IMR-90 (cell line): ENCODE measurements at regions not wholly inside any gene's neighbourhood (a gene's known extent, or its start where the extent isn't known, plus 50 kb on each side); places are given as distances from the start of the nearest gene placed in this dataset.

Experiments used
- ATAC-seq: fragments of 200-7000 bp; cut with Tn5 transposase; 2 replicates; pipeline ENCODE4 v1.9.1; 2020; ENCODE audit warnings: low read depth, mild to moderate bottlenecking, moderate library complexity
- BruUV-seq: library from RNA; stranded (reverse); fragments of 400-500 nt; replicated peaks from 2 replicates; lab custom pipeline; 2021; lab: Mats Ljungman, UMichigan
- CTCF ChIA-PET: fragments of 300-600 bp; formaldehyde crosslinking; extraction: SDS; loops from one replicate; lab custom pipeline; 2021; ENCODE audit warnings: antibody characterized with exemption; lab: Yijun Ruan, JAX
- POLR2A ChIA-PET: fragments of 300-600 bp; sonication (Branson Sonifier 250); formaldehyde crosslinking; loops from one replicate; lab custom pipeline; 2022; ENCODE audit warnings: antibody characterized with exemption; ENCODE audit not compliant: unreplicated experiment; lab: Charles Lee
- DNase-seq: peaks from one replicate; pipeline ENCODE4 v3.0.0; 2013
- H2AFZ ChIP-seq: replicated peaks from 2 replicates; pipeline ENCODE3; 2013; ENCODE audit warnings: low read length, mild to moderate bottlenecking; ENCODE audit not compliant: poor library complexity
- H2AK5ac ChIP-seq: 2 replicates; pipeline ENCODE4 v1.6.1; 2013; ENCODE audit warnings: low read depth, low read length, inconsistent platforms
- H2AK9ac ChIP-seq: replicated peaks from 2 replicates; pipeline ENCODE3; 2013; ENCODE audit warnings: mild to moderate bottlenecking, low read depth, low read length, moderate library complexity; ENCODE audit not compliant: poor library complexity
- H2BK120ac ChIP-seq: 2 replicates; pipeline ENCODE4 v1.6.1; 2013; ENCODE audit warnings: low read depth, low read length, inconsistent platforms
- H2BK15ac ChIP-seq: 3 replicates; pipeline ENCODE4 v1.6.1; 2013; ENCODE audit warnings: low read depth, low read length, inconsistent platforms
- H2BK20ac ChIP-seq: 2 replicates; pipeline ENCODE4 v1.6.1; 2013; ENCODE audit warnings: low read depth, mild to moderate bottlenecking, inconsistent platforms, low read length, moderate library complexity
- H2BK5ac ChIP-seq: 2 replicates; pipeline ENCODE4 v1.6.1; 2013; ENCODE audit warnings: mild to moderate bottlenecking, low read depth, low read length, inconsistent platforms; ENCODE audit not compliant: poor library complexity, severe bottlenecking
- H3K14ac ChIP-seq: replicated peaks from 2 replicates; pipeline ENCODE4 v1.6.1; 2013; ENCODE audit warnings: low read depth, low read length, inconsistent platforms
- H3K18ac ChIP-seq: 2 replicates; pipeline ENCODE4 v1.6.1; 2013; ENCODE audit warnings: low read depth, low read length, control low read depth
- H3K23ac ChIP-seq: 2 replicates; pipeline ENCODE4 v1.6.1; 2013; ENCODE audit warnings: low read depth, low read length, inconsistent platforms
- H3K27ac ChIP-seq: 2 replicates; pipeline ENCODE4 v1.5.1; 2013; ENCODE audit warnings: mild to moderate bottlenecking, control low read depth, low read length; ENCODE audit not compliant: insufficient read depth
- H3K27me3 ChIP-seq: 2 replicates; pipeline ENCODE4 v1.6.1; 2013; ENCODE audit warnings: low read length; ENCODE audit not compliant: control insufficient read depth, insufficient read depth
- H3K36me3 ChIP-seq: 2 replicates; pipeline ENCODE4 v1.6.1; 2013; ENCODE audit warnings: low read length, mixed read lengths; ENCODE audit not compliant: control insufficient read depth, insufficient read depth
- H3K4ac ChIP-seq: 2 replicates; pipeline ENCODE4 v1.6.1; 2013; ENCODE audit warnings: low read depth, low read length, inconsistent platforms
- H3K4me1 ChIP-seq: 2 replicates; pipeline ENCODE4 v1.6.1; 2013; ENCODE audit warnings: low read length, mixed read lengths; ENCODE audit not compliant: control insufficient read depth, insufficient read depth
- H3K4me2 ChIP-seq: 2 replicates; pipeline ENCODE4 v1.6.1; 2013; ENCODE audit warnings: low read depth, mild to moderate bottlenecking, control low read depth, low read length, moderate library complexity
- H3K4me3 ChIP-seq: 2 replicates; pipeline ENCODE4 v1.5.1; 2013; ENCODE audit warnings: low read depth, mild to moderate bottlenecking, control low read depth, low read length, moderate library complexity; ENCODE audit not compliant: insufficient read depth
- H3K56ac ChIP-seq: 2 replicates; pipeline ENCODE4 v1.6.1; 2013; ENCODE audit warnings: low read length, inconsistent platforms; ENCODE audit not compliant: insufficient read depth; ENCODE audit errors: extremely low read depth
- H3K79me1 ChIP-seq, 2 experiments: 2 replicates each; pipeline ENCODE4 v1.6.1; 2013; ENCODE audit warnings: low read length in 2 of 2, inconsistent platforms in 1 of 2, low read depth in 1 of 2
- H3K9ac ChIP-seq: 2 replicates; pipeline ENCODE4 v1.6.1; 2013; ENCODE audit warnings: low read depth, low read length, control low read depth
- H3K9me1 ChIP-seq: 2 replicates; pipeline ENCODE4 v1.6.1; 2013; ENCODE audit warnings: low read length, inconsistent platforms; ENCODE audit not compliant: insufficient read depth
- H3K9me3 ChIP-seq: 2 replicates; pipeline ENCODE4 v1.6.1; 2013; ENCODE audit warnings: low read length; ENCODE audit not compliant: control insufficient read depth, insufficient read depth
- H4K20me1 ChIP-seq: 2 replicates; pipeline ENCODE4 v1.6.1; 2013; ENCODE audit warnings: low read length, inconsistent platforms; ENCODE audit not compliant: insufficient read depth
- H4K5ac ChIP-seq: 2 replicates; pipeline ENCODE4 v1.6.1; 2013; ENCODE audit warnings: mild to moderate bottlenecking, low read depth, low read length, control low read depth
- H4K8ac ChIP-seq, 2 experiments: 2 replicates each; pipeline ENCODE4 v1.6.1; 2013; ENCODE audit warnings: low read depth in 2 of 2, low read length in 2 of 2, control low read depth in 1 of 2, inconsistent platforms in 1 of 2
- H4K91ac ChIP-seq: 2 replicates; pipeline ENCODE4 v1.6.1; 2013; ENCODE audit warnings: low read depth, low read length, inconsistent platforms; ENCODE audit not compliant: insufficient read depth
- BHLHE40 ChIP-seq: fragments of 150-350 bp; IDR thresholded peaks from 2 replicates; pipeline ENCODE4 v1.6.1; 2016; ENCODE audit warnings: mild to moderate bottlenecking, low read depth, low read length
- MAFK ChIP-seq: IDR thresholded peaks from 2 replicates; pipeline ENCODE4 v1.6.1; 2012; ENCODE audit warnings: low read depth, low read length, improper control_type of control experiment
- MAZ ChIP-seq: IDR thresholded peaks from 2 replicates; pipeline ENCODE4 v1.6.1; 2012; ENCODE audit warnings: low read depth, mild to moderate bottlenecking, low read length, improper control_type of control experiment, moderate library complexity, borderline replicate concordance
- RCOR1 ChIP-seq: IDR thresholded peaks from 2 replicates; pipeline ENCODE4 v1.6.1; 2012; ENCODE audit warnings: mild to moderate bottlenecking, low read length, improper control_type of control experiment; ENCODE audit not compliant: insufficient replicate concordance
- SMC3 ChIP-seq: fragments of 150-350 bp; IDR thresholded peaks from 2 replicates; pipeline ENCODE4 v1.6.1; 2016; ENCODE audit warnings: low read depth, mild to moderate bottlenecking, antibody characterized with exemption, low read length, moderate library complexity
- WGBS, 2 experiments: methylation state at CpG; one replicate each; pipeline versions ENCODE4 v1.1.5 to v1.1.7; 2013; ENCODE audit warnings: missing lambda C conversion rate in 2 of 2; ENCODE audit not compliant: insufficient read length in 1 of 2; ENCODE audit errors: extremely low coverage in 2 of 2; 5-methylcytosine and 5-hydroxymethylcytosine counted together
- dilution Hi-C: fragments of 300-500 bp; cut with HindIII; formaldehyde crosslinking; loops from one replicate; pipeline ENCODE4 v1.14.3; 2018; ENCODE audit warnings: low sequenced_read_pairs; ENCODE audit not compliant: unreplicated experiment
- in situ Hi-C: fragments of 300-500 bp; cut with MboI; formaldehyde crosslinking; loops from 3 replicates; pipeline ENCODE4 v1.14.3; 2019; ENCODE audit warnings: low sequenced_read_pairs, inconsistent platforms, mixed read lengths
- intact Hi-C: fragments of 100-400 bp; cut with micrococcal nuclease; formaldehyde crosslinking; loops from 2 replicates; pipeline ENCODE4 v1.10.0; 2022

DNA sequence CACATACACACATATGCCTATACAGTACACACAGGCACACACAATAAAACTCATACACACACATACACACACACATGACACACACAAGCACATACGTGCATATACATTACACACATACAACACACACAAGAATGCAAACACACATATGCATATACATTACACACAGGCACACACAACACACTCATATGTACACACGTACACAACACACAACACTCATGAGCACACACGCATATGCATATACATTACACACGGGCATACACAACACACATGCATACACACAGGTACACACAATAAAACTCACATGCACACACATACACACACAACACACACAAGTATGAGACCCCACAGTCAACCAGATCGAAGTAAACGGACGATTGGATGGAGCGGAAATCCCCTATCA is 238.2 kb downstream of the ERMARD start:
- H2AK9ac ChIP-seq = no peak overlapping the region
- H3K4me3 ChIP-seq = no peak overlapping the region
- H4K5ac ChIP-seq = no peak overlapping the region
- H2BK20ac ChIP-seq = no peak overlapping the region
- no peaks in the 10 kb centered on the region for H3K79me1 ChIP-seq
- no TSS peak for BruUV-seq
- no peak overlapping the region for H2BK120ac ChIP-seq
- H3K56ac ChIP-seq = no peak overlapping the region
- ChIA-PET CTCF (no interaction called here), POLR2A (no interaction called here)
- no peak for ATAC-seq
- no peak overlapping the region for H4K8ac ChIP-seq
- no peak overlapping the region for H2BK5ac ChIP-seq
- H3K9me1 ChIP-seq = no peaks in the 10 kb centered on the region
- H3K14ac ChIP-seq = no peak overlapping the region
- H2BK15ac ChIP-seq = no peak overlapping the region
- no peaks in the 10 kb centered on the region for H3K27me3 ChIP-seq
- no peaks in the 10 kb centered on the region for H3K36me3 ChIP-seq
- no peak overlapping the region for H2AFZ ChIP-seq
- H3K18ac ChIP-seq = no peak overlapping the region
- intact Hi-C loops (no loop called here), in situ Hi-C loops (no loop called here), dilution Hi-C loops (no loop called here)
- DNase-seq = no peak
- no peaks in the 10 kb centered on the region for H3K4me1 ChIP-seq
- WGBS, 2 experiments = 83% methylated on average over 1 of the region's 8 CpGs; no CpG with 5 or more reads in 1 of the 2 experiments
- TF ChIP-seq MAFK = no peak
- TF ChIP-seq SMC3 = no peak
- no peak for TF ChIP-seq MAZ
- no peak for TF ChIP-seq RCOR1
- no peak for TF ChIP-seq BHLHE40
- H3K4ac ChIP-seq = no peak overlapping the region
- no peak overlapping the region for H3K9ac ChIP-seq
- no peaks in the 10 kb centered on the region for H4K20me1 ChIP-seq
- no peak overlapping the region for H4K91ac ChIP-seq
- H2AK5ac ChIP-seq = no peak overlapping the region
- no peak overlapping the region for H3K23ac ChIP-seq
- H3K9me3 ChIP-seq = peaks cover 54% of the 10 kb centered on the region
- H3K27ac ChIP-seq = no peak overlapping the region
- H3K4me2 ChIP-seq = no peak overlapping the region
